Neural crest cell (in vitro differentiated cells): ENCODE measurements at regions not wholly inside any gene's neighbourhood (a gene's known extent, or its start where the extent isn't known, plus 50 kb on each side); places are given as distances from the start of the nearest gene placed in this dataset.
"Not testable (repeated sequence)": the region's sequence is repeated elsewhere in the genome, so short reads cannot be mapped to it uniquely, and the experiment has no call there.

Experiments
- DNase-seq: peaks from one replicate; pipeline ENCODE4 v3.0.0; 2021; ENCODE audit warnings: low read depth, mixed read lengths, low spot score
- H3K27ac Mint-ChIP-seq: one replicate; pipeline ENCODE4 v1.8.0; 2021; ENCODE audit warnings: mild to moderate bottlenecking, mixed read lengths; ENCODE audit not compliant: unreplicated experiment
- H3K27me3 Mint-ChIP-seq: 2 replicates; pipeline ENCODE4 v1.8.0; 2021; ENCODE audit warnings: low read depth, mild to moderate bottlenecking, mixed read lengths
- H3K36me3 Mint-ChIP-seq: 2 replicates; pipeline ENCODE4 v1.8.0; 2021; ENCODE audit warnings: low read depth, mild to moderate bottlenecking, mixed read lengths
- H3K4me1 Mint-ChIP-seq: 2 replicates; pipeline ENCODE4 v1.8.0; 2021; ENCODE audit warnings: mixed read lengths
- H3K4me3 Mint-ChIP-seq: one replicate; pipeline ENCODE4 v1.8.0; 2021; ENCODE audit warnings: mild to moderate bottlenecking, mixed read lengths
- H3K9me3 Mint-ChIP-seq: 2 replicates; pipeline ENCODE4 v1.8.0; 2021; ENCODE audit warnings: mixed read lengths
- TF ChIP-seq, protein P1 (sequence below): fragments of 200-600 bp; sonication (generic); conservative IDR thresholded peaks from 2 replicates; pipeline ENCODE4 v1.5.0; 2021; ENCODE audit warnings: antibody characterized with exemption, mild to moderate bottlenecking

DNA sequence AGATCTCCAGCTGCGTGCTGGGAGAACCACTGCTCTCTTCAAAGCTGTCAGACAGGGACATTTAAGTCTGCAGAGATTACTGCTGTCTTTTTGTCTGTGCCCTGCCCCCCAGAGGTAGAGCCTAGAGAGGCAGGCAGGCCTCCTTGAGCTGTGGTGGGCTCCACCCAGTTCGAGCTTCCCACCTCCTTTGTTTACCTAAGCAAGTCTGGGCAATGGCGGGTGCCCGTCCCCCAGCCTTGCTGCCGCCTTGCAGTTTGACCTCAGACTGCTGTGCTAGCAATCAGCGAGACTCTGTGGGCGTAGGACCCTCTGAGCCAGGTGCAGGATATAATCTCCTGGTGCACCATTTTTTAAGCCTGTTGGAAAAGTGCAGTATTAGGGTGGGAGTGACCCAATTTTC lies 128.6 kb downstream of the ACTR3 start:
- not testable (repeated sequence) for H3K27ac Mint-ChIP-seq, DNase-seq, H3K4me1 Mint-ChIP-seq, H3K4me3 Mint-ChIP-seq, H3K27me3 Mint-ChIP-seq, H3K36me3 Mint-ChIP-seq, H3K9me3 Mint-ChIP-seq

DNA sequence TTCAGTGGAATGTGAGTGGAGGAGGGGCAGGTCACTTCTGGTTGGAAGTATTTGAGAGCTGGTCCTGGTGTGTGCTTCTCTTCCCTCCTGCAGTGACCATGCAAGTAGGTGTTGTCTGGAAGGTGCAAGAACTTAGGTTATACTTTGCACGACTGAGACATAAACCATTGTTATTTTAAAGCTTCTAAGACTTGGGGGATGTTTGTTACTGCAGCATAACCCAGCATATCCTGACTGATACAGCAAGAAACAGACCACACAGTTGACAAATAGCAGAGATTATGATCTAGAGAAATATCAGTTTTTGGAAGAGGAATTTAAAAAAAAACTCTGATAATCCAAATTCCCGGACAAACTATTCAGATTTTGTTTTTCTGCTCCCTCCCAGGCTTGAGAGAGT lies 130.8 kb downstream of the ACTR3 start:
- Mint-ChIP-seq H3K9me3 (peaks cover 4% of the 10 kb centered on the region), H3K4me3 (no peak overlapping the region), H3K27ac (no peak overlapping the region), H3K36me3 (peaks cover 6% of the 10 kb centered on the region), H3K27me3 (peaks cover 3% of the 10 kb centered on the region), H3K4me1 (no peaks in the 10 kb centered on the region)
- TF ChIP-seq, protein P1, sequence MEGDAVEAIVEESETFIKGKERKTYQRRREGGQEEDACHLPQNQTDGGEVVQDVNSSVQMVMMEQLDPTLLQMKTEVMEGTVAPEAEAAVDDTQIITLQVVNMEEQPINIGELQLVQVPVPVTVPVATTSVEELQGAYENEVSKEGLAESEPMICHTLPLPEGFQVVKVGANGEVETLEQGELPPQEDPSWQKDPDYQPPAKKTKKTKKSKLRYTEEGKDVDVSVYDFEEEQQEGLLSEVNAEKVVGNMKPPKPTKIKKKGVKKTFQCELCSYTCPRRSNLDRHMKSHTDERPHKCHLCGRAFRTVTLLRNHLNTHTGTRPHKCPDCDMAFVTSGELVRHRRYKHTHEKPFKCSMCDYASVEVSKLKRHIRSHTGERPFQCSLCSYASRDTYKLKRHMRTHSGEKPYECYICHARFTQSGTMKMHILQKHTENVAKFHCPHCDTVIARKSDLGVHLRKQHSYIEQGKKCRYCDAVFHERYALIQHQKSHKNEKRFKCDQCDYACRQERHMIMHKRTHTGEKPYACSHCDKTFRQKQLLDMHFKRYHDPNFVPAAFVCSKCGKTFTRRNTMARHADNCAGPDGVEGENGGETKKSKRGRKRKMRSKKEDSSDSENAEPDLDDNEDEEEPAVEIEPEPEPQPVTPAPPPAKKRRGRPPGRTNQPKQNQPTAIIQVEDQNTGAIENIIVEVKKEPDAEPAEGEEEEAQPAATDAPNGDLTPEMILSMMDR, result no peak
- DNase-seq, result no peak

DNA sequence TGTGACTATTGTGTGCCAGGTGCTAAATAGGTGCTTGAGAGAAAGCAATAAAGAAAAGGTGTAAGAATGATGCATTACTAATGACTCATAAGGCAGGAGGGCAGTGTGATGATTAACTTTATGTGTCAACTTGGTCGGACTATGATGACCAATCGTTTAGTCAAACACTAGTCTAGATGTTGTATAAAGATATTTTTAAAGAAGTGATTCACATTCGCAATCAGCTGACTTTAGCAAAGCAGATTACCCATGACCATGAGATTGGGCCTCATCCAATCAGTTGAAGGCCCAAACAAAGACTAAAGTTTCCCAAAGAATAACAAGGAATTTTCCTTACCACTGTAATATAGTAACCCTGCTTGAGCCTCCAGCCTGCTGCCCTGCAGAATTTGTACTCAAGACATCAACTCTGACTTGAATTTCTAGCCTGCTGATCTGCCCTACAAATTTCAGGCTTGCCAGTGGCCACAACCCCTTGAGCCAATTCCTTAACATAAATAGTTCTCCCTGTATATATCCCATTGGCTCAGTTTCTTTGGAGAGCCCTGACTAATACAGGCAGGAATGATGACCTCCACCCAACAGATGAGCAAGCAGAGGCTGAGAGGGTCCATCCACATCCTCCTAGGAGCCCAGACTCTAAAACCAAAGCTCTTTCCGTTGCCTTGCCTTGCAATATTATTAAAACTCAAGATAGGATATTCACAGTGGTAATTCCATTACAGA lies 132.6 kb downstream of the ACTR3 start:
- Mint-ChIP-seq H3K27ac (no peak overlapping the region), H3K4me3 (no peak overlapping the region), H3K9me3 (no peaks in the 10 kb centered on the region), H3K36me3 (peaks cover 3% of the 10 kb centered on the region), H3K4me1 (no peaks in the 10 kb centered on the region), H3K27me3 (no peaks in the 10 kb centered on the region)
- DNase-seq, result no peak
- TF ChIP-seq, protein P1, result no peak

DNA sequence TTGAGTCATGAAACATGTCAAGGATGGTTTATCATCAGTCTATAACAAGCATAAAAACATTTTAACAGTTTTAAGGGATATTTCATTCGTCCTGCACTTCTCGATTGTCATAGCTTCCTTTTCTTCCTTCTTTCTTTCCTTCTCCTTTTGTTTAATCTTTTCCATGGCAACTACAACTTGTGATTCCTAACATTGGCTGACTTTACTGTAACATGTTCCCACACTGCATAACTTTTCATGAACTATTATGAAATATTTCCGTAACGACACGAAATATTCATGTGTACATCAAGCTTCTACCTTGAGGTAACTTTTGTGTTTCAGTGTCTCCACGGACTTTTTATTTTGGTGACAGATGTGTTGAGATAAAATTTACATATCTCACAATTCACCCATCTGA lies 134.4 kb downstream of the ACTR3 start:
- H3K4me1 Mint-ChIP-seq, result no peaks in the 10 kb centered on the region
- H3K36me3 Mint-ChIP-seq, result peaks cover 3% of the 10 kb centered on the region
- H3K9me3 Mint-ChIP-seq, result peaks cover 3% of the 10 kb centered on the region
- no peak overlapping the region for H3K4me3 Mint-ChIP-seq
- DNase-seq, result no peak
- H3K27ac Mint-ChIP-seq, result no peak overlapping the region
- TF ChIP-seq, protein P1, result no peak
- no peaks in the 10 kb centered on the region for H3K27me3 Mint-ChIP-seq

DNA sequence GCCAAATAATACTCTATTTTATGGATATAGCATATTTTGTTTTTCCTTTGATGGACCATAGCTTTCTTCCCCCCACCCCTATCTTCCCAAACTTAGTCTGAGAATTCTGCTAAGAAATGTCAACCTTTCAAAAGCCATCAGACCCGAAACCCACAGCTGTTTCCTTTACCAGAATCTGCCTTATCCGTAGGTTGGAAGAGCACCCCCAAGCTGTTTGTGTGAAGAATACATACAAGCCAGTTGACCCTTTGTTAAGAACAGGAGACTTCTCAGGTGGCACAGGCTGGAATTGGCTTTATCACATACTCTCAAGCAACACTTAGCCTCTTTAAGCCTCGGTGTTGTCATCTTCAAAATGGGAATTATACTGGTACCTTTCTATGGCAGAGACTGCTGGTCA lies 135.1 kb downstream of the ACTR3 start:
- Mint-ChIP-seq H3K27ac (no peak overlapping the region), H3K4me1 (no peaks in the 10 kb centered on the region), H3K27me3 (no peaks in the 10 kb centered on the region), H3K9me3 (peaks cover 3% of the 10 kb centered on the region), H3K4me3 (no peak overlapping the region), H3K36me3 (peaks cover 3% of the 10 kb centered on the region)
- TF ChIP-seq, protein P1, result no peak
- no peak for DNase-seq

DNA sequence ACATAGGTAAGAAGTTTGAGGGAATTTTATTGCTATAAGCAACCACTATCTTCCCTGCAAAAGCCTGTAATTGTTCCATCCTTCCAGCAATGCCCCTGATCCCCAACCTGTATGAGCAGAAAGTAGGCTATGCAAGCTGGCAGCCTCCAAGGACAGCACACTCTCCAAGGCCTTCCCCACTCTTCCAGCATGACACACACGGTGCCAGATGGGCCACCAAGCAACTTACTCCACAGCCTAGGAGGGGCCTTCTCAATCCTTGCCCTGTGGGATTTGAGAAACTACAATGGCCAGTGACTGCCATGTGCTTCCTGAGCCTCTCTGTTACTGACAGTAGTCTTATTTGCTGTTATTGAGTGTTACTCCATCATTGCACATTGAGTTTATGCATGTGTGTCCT lies 137.5 kb downstream of the ACTR3 start:
- no peak for DNase-seq
- peaks cover 3% of the 10 kb centered on the region for H3K9me3 Mint-ChIP-seq
- H3K27ac Mint-ChIP-seq, result no peak overlapping the region
- no peaks in the 10 kb centered on the region for H3K36me3 Mint-ChIP-seq
- H3K4me1 Mint-ChIP-seq, result peaks cover 6% of the 10 kb centered on the region
- no peaks in the 10 kb centered on the region for H3K27me3 Mint-ChIP-seq
- TF ChIP-seq, protein P1, result no peak
- H3K4me3 Mint-ChIP-seq, result no peak overlapping the region
